ENCODE measurements at regions not wholly inside any gene's neighbourhood (a gene's known extent, or its start where the extent isn't known, plus 50 kb on each side); places are given as distances from the start of the nearest gene placed in this dataset.

DNA sequence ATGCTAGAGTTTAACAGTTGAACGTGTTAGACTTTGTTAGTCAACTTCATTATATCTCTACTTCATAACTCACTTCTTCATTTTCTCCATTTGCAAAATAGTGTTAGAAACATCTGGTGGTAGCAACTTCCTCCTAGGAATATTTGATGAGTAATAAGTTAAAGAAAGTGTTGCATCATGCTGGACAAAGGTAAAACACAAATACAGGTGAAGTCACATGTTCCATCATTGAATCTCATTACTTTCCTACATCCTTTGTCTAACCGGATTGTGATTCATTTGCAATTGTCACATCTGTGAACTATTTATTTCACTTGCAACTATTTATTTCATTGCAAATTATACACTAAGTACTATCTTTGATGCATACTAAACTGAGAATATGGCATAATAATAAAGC is 186.5 kb downstream of the TUSC7 start:
- TF ChIP-seq CTCF (conservative IDR thresholded peaks at IDR 0.05; ENCODE audit: low read depth in 2 of 2) (no peak), EZH2 (IDR thresholded peaks at IDR 0.05; ENCODE audit: low read depth, unreplicated experiment) (no peak), ZNF331 (CRISPR knock-in tag; IDR thresholded peaks at IDR 0.05; ENCODE audit: low read depth) (no peak), POLR2AphosphoS5 (IDR thresholded peaks at IDR 0.05; ENCODE audit: low read depth) (no peak), EZH2phosphoT487 (IDR thresholded peaks at IDR 0.05; ENCODE audit: unreplicated experiment) (no peak), NANOG (IDR thresholded peaks at IDR 0.05; ENCODE audit: borderline replicate concordance) (no peak)
- TF ChIP-seq, protein P1, sequence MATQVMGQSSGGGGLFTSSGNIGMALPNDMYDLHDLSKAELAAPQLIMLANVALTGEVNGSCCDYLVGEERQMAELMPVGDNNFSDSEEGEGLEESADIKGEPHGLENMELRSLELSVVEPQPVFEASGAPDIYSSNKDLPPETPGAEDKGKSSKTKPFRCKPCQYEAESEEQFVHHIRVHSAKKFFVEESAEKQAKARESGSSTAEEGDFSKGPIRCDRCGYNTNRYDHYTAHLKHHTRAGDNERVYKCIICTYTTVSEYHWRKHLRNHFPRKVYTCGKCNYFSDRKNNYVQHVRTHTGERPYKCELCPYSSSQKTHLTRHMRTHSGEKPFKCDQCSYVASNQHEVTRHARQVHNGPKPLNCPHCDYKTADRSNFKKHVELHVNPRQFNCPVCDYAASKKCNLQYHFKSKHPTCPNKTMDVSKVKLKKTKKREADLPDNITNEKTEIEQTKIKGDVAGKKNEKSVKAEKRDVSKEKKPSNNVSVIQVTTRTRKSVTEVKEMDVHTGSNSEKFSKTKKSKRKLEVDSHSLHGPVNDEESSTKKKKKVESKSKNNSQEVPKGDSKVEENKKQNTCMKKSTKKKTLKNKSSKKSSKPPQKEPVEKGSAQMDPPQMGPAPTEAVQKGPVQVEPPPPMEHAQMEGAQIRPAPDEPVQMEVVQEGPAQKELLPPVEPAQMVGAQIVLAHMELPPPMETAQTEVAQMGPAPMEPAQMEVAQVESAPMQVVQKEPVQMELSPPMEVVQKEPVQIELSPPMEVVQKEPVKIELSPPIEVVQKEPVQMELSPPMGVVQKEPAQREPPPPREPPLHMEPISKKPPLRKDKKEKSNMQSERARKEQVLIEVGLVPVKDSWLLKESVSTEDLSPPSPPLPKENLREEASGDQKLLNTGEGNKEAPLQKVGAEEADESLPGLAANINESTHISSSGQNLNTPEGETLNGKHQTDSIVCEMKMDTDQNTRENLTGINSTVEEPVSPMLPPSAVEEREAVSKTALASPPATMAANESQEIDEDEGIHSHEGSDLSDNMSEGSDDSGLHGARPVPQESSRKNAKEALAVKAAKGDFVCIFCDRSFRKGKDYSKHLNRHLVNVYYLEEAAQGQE (IDR thresholded peaks at IDR 0.05; ENCODE audit: unreplicated experiment), result no peak
- TF ChIP-seq, protein P2, sequence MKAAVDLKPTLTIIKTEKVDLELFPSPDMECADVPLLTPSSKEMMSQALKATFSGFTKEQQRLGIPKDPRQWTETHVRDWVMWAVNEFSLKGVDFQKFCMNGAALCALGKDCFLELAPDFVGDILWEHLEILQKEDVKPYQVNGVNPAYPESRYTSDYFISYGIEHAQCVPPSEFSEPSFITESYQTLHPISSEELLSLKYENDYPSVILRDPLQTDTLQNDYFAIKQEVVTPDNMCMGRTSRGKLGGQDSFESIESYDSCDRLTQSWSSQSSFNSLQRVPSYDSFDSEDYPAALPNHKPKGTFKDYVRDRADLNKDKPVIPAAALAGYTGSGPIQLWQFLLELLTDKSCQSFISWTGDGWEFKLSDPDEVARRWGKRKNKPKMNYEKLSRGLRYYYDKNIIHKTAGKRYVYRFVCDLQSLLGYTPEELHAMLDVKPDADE (IDR thresholded peaks at IDR 0.05), result no peak

Data from GM23338 (cell line).